Left lung (tissue), 4 donors: ENCODE measurements at regions not wholly inside any gene's neighbourhood (a gene's known extent, or its start where the extent isn't known, plus 50 kb on each side); places are given as distances from the start of the nearest gene placed in this dataset.
"Not testable (repeated sequence)": the region's sequence is repeated elsewhere in the genome, so short reads cannot be mapped to it uniquely, and the experiment has no call there.

ENCODE experiments used
- ATAC-seq: fragments of 200-7000 bp; cut with Tn5 transposase; one replicate; pipeline ENCODE4 v1.9.1; 2020; ENCODE audit warnings: moderate library complexity
- DNase-seq, 4 donors: peaks; one replicate each; pipeline ENCODE4 v3.0.0-alpha.2; 2013 to 2020
- H3K27ac ChIP-seq, 2 donors: fragments of 200-600 bp; sonication (generic) in 1 of 2; one replicate each; pipeline versions ENCODE4 v1.5.0 to v1.8.0; 2020 to 2021
- H3K27me3 ChIP-seq, 2 donors: fragments of 200-600 bp; sonication (generic) in 1 of 2; one replicate each; pipeline versions ENCODE4 v1.5.0 to v1.8.0; 2020 to 2021
- H3K36me3 ChIP-seq, 2 donors: fragments of 200-600 bp; sonication (generic) in 1 of 2; one replicate each; pipeline versions ENCODE4 v1.5.0 to v1.8.0; 2020 to 2021
- H3K4me1 ChIP-seq, 2 donors: fragments of 200-600 bp; one replicate each; pipeline ENCODE4 v1.8.0; 2021
- H3K4me3 ChIP-seq, 2 donors: fragments of 200-600 bp; sonication (generic) in 1 of 2; one replicate each; pipeline versions ENCODE4 v1.5.0 to v1.8.0; 2020 to 2021; ENCODE audit warnings: mild to moderate bottlenecking in 1 of 2
- H3K9me3 ChIP-seq, 2 donors: fragments of 200-600 bp; sonication (generic) in 1 of 2; one replicate each; pipeline versions ENCODE4 v1.5.0 to v1.8.0; 2020 to 2021
- CTCF ChIP-seq, 2 donors: fragments of 200-600 bp; sonication (generic) in 1 of 2; IDR thresholded peaks; one replicate each; pipeline versions ENCODE4 v1.5.0 to v1.8.0; 2021; ENCODE audit warnings: antibody characterized with exemption in 2 of 2
- intact Hi-C, 2 donors: fragments of 100-400 bp; cut with DNase I; formaldehyde crosslinking; loops; one replicate each; pipeline versions ENCODE4 v1.11.2 to v1.14.2; 2022
- donor health status: DM: no; HTN: yes; CAD: no.
- donor health status: DM: no; HTN: no; CAD: no.

GRCh38 chr20:53734006-53734688, 140.5 kb upstream of the ZNF217 start:
- Histone ChIP-seq H3K27ac (no peak overlapping the region), H3K27me3 (peaks cover 0 to 25% of the 10 kb centered on the region in 2 donors), H3K9me3 (no peaks in the 10 kb centered on the region), H3K4me1 (peaks cover 22 to 38% of the 10 kb centered on the region in 2 donors), H3K36me3 (no peaks in the 10 kb centered on the region), H3K4me3 (no peak overlapping the region)
- intact Hi-C loops = no loop called here
- no peak for TF ChIP-seq CTCF (IDR thresholded peaks at IDR 0.05)
- ATAC-seq (no peak), DNase-seq (no peak)

GRCh38 chr20:53731595-53731994, 138.0 kb upstream of the ZNF217 start:
- no peak overlapping the region for H3K27ac ChIP-seq
- H3K4me1 ChIP-seq = peaks cover 7 to 12% of the 10 kb centered on the region in 2 donors
- no peak for ATAC-seq
- peaks cover 0 to 9% of the 10 kb centered on the region in 2 donors for H3K27me3 ChIP-seq
- no peak for DNase-seq
- no peak for TF ChIP-seq CTCF (IDR thresholded peaks at IDR 0.05)
- intact Hi-C loops = no loop called here
- no peaks in the 10 kb centered on the region for H3K9me3 ChIP-seq
- no peaks in the 10 kb centered on the region for H3K36me3 ChIP-seq
- no peak overlapping the region for H3K4me3 ChIP-seq

GRCh38 chr20:53728359-53728758, 134.7 kb upstream of the ZNF217 start:
- no peak overlapping the region for H3K4me3 ChIP-seq
- intact Hi-C loops = no loop called here
- DNase-seq (no peak), ATAC-seq (no peak)
- TF ChIP-seq CTCF (IDR thresholded peaks at IDR 0.05) = no peak
- peaks cover 0 to 9% of the 10 kb centered on the region in 2 donors for H3K4me1 ChIP-seq
- no peaks in the 10 kb centered on the region for H3K36me3 ChIP-seq
- H3K27ac ChIP-seq = no peak overlapping the region
- H3K9me3 ChIP-seq = no peaks in the 10 kb centered on the region
- no peaks in the 10 kb centered on the region for H3K27me3 ChIP-seq

- H3K27me3 ChIP-seq, H3K4me3 ChIP-seq, DNase-seq, ATAC-seq, H3K36me3 ChIP-seq, H3K4me1 ChIP-seq, intact Hi-C loops, H3K9me3 ChIP-seq, H3K27ac ChIP-seq: not testable (repeated sequence)
These were observed 133.6 kb upstream of the ZNF217 start for GRCh38 chr20:53727239-53727638.

- H3K9me3 ChIP-seq = no peaks in the 10 kb centered on the region
- no peak for ATAC-seq
- TF ChIP-seq CTCF (IDR thresholded peaks at IDR 0.05) = no peak
- DNase-seq = no peak
- H3K4me1 ChIP-seq = peaks cover 0 to 9% of the 10 kb centered on the region in 2 donors
- no peak overlapping the region for H3K4me3 ChIP-seq
- H3K27ac ChIP-seq = no peak overlapping the region
- intact Hi-C loops = no loop called here
- no peaks in the 10 kb centered on the region for H3K36me3 ChIP-seq
- H3K27me3 ChIP-seq = no peaks in the 10 kb centered on the region
These were observed 131.9 kb upstream of the ZNF217 start for GRCh38 chr20:53725575-53725970.

- no peak overlapping the region for H3K27ac ChIP-seq
- DNase-seq (no peak), ATAC-seq (no peak)
- no peaks in the 10 kb centered on the region for H3K36me3 ChIP-seq
- intact Hi-C loops = no loop called here
- H3K4me1 ChIP-seq = peaks cover 0 to 9% of the 10 kb centered on the region in 2 donors
- no peaks in the 10 kb centered on the region for H3K9me3 ChIP-seq
- no peak overlapping the region for H3K4me3 ChIP-seq
- TF ChIP-seq CTCF (IDR thresholded peaks at IDR 0.05) = no peak
- H3K27me3 ChIP-seq = no peaks in the 10 kb centered on the region
These were observed 130.0 kb upstream of the ZNF217 start for GRCh38 chr20:53723621-53724020.
